HG02588 (cell line): ENCODE measurements at regions not wholly inside any gene's neighbourhood (a gene's known extent, or its start where the extent isn't known, plus 50 kb on each side); places are given as distances from the start of the nearest gene placed in this dataset.

Experiments
- ATAC-seq: cut with Tn5 transposase; IDR thresholded peaks from one replicate; pipeline ENCODE4 v1.9.1; 2021; ENCODE audit warnings: mild to moderate bottlenecking, moderate library complexity; ENCODE audit not compliant: unreplicated experiment

- no peak for ATAC-seq
These were observed 111.7 kb upstream of the IRS2 start for GRCh38 chr13:109897988-109898624.

- ATAC-seq: no peak
These were observed 105.7 kb upstream of the IRS2 start for GRCh38 chr13:109892101-109892500.

- ATAC-seq: no peak
These were observed 98.9 kb upstream of the IRS2 start for GRCh38 chr13:109885235-109885634.

- no peak for ATAC-seq
These were observed 98.1 kb upstream of the IRS2 start for GRCh38 chr13:109884462-109884861.

GRCh38 chr13:109883181-109884180, 97.1 kb upstream of the IRS2 start:
- ATAC-seq: no peak

GRCh38 chr13:109881961-109882558, 95.7 kb upstream of the IRS2 start:
- no peak for ATAC-seq

- ATAC-seq: no peak
These were observed 95.0 kb upstream of the IRS2 start for GRCh38 chr13:109881347-109881725.

GRCh38 chr13:109880371-109881346, 94.3 kb upstream of the IRS2 start:
- ATAC-seq: no peak

GRCh38 chr13:109879338-109879737, 93.0 kb upstream of the IRS2 start:
- ATAC-seq: no peak

- ATAC-seq: no peak
These were observed 91.4 kb upstream of the IRS2 start for GRCh38 chr13:109877809-109878208.

GRCh38 chr13:109875746-109876145, 89.4 kb upstream of the IRS2 start:
- no peak for ATAC-seq

GRCh38 chr13:109874484-109875454, 88.4 kb upstream of the IRS2 start:
- no peak for ATAC-seq

GRCh38 chr13:109873351-109874123, 87.2 kb upstream of the IRS2 start:
- ATAC-seq: no peak

- no peak for ATAC-seq
These were observed 86.5 kb upstream of the IRS2 start for GRCh38 chr13:109872864-109873263.

- ATAC-seq: no peak
These were observed 84.5 kb upstream of the IRS2 start for GRCh38 chr13:109870696-109871370.

- ATAC-seq: no peak
These were observed 83.9 kb upstream of the IRS2 start for GRCh38 chr13:109870274-109870673.

- ATAC-seq: no peak
These were observed 83.2 kb upstream of the IRS2 start for GRCh38 chr13:109869312-109870237.
